Kidney (tissue), 13 donors: ENCODE measurements at regions not wholly inside any gene's neighbourhood (a gene's known extent, or its start where the extent isn't known, plus 50 kb on each side); places are given as distances from the start of the nearest gene placed in this dataset.

Source experiments
- DNase-seq, 5 donors: peaks; one replicate each; pipeline ENCODE4 v3.0.0-alpha.2; 2013 to 2020
- FAIRE-seq: peaks from 2 replicates; lab custom pipeline; 2012; peaks lifted over from hg19 to GRCh38; lab: Jason Lieb, UNC
- H3K27ac ChIP-seq, 2 donors: one replicate each; pipeline ENCODE4 v1.7.0; 2013; ENCODE audit warnings: low read depth in 2 of 2, low read length in 2 of 2, inconsistent platforms in 1 of 2
- H3K27me3 ChIP-seq: one replicate; pipeline ENCODE4 v1.7.1; 2013; ENCODE audit warnings: low read length, inconsistent platforms; ENCODE audit not compliant: control insufficient read depth, insufficient read depth
- H3K36me3 ChIP-seq, 3 donors: one replicate each; pipeline versions ENCODE4 v1.7.0 to v1.7.1; 2013; ENCODE audit warnings: low read length in 3 of 3, control low read depth in 1 of 3, inconsistent platforms in 1 of 3; ENCODE audit not compliant: insufficient read depth in 3 of 3, control insufficient read depth in 2 of 3
- H3K4me1 ChIP-seq, 3 donors: one replicate each; pipeline versions ENCODE4 v1.7.0 to v1.7.1; 2013; ENCODE audit warnings: low read length in 3 of 3, inconsistent platforms in 1 of 3, low read depth in 1 of 3; ENCODE audit not compliant: control insufficient read depth in 2 of 3, insufficient read depth in 2 of 3
- H3K4me3 ChIP-seq, 3 donors: one replicate each; pipeline versions ENCODE4 v1.7.0 to v1.8.1; 2013; ENCODE audit warnings: low read length in 3 of 3, control low read depth in 1 of 3, inconsistent platforms in 1 of 3
- H3K9ac ChIP-seq, 3 donors: one replicate each; pipeline versions ENCODE4 v1.7.0 to v1.7.1; 2013; ENCODE audit warnings: low read length in 3 of 3, control low read depth in 1 of 3, inconsistent platforms in 1 of 3
- H3K9me3 ChIP-seq, 3 donors: one replicate each; pipeline versions ENCODE4 v1.7.0 to v1.7.1; 2013; ENCODE audit warnings: low read length in 3 of 3, control low read depth in 1 of 3, inconsistent platforms in 1 of 3; ENCODE audit not compliant: control insufficient read depth in 2 of 3, insufficient read depth in 1 of 3
- CTCF ChIP-seq: IDR thresholded peaks from 3 replicates; pipeline ENCODE4 v1.5.1; 2012; ENCODE audit warnings: mild to moderate bottlenecking, moderate library complexity, borderline replicate concordance; ENCODE audit not compliant: insufficient read depth; ENCODE audit errors: extremely low read depth
- intact Hi-C: fragments of 100-400 bp; cut with DNase I; formaldehyde crosslinking; loops from one replicate; pipeline ENCODE4 v1.11.1; 2022
- donor health status: control.
- donor health status: control.
- donor health status: control.
- donor health status: control.
- donor health status: control.
- donor health status: DM: yes; HTN: yes; CAD: no.
- donor health status: Normal renal cell carcinoma (clear cell type).

GRCh38 chr6:40891131-40891530 lies 147.9 kb downstream of the UNC5CL start:
- no peak overlapping the region for H3K9ac ChIP-seq
- no peaks in the 10 kb centered on the region for H3K27me3 ChIP-seq
- no peak for TF ChIP-seq CTCF
- H3K27ac ChIP-seq = no peak overlapping the region
- H3K9me3 ChIP-seq = no peaks in the 10 kb centered on the region
- no peaks in the 10 kb centered on the region for H3K4me1 ChIP-seq
- H3K4me3 ChIP-seq = no peak overlapping the region
- FAIRE-seq (no peak), DNase-seq (no peak)
- no peaks in the 10 kb centered on the region for H3K36me3 ChIP-seq
- intact Hi-C loops = no loop called here

GRCh38 chr6:40889137-40889832 lies 149.7 kb downstream of the UNC5CL start:
- no peaks in the 10 kb centered on the region for H3K27me3 ChIP-seq
- intact Hi-C loops = no loop called here
- no peaks in the 10 kb centered on the region for H3K9me3 ChIP-seq
- no peaks in the 10 kb centered on the region for H3K4me1 ChIP-seq
- no peak for DNase-seq
- no peak overlapping the region for H3K4me3 ChIP-seq
- no peak for FAIRE-seq
- no peaks in the 10 kb centered on the region for H3K36me3 ChIP-seq
- H3K9ac ChIP-seq = no peak overlapping the region
- TF ChIP-seq CTCF = no peak
- H3K27ac ChIP-seq = no peak overlapping the region

GRCh38 chr6:40888456-40888990 lies 150.5 kb downstream of the UNC5CL start:
- H3K27ac ChIP-seq = no peak overlapping the region
- H3K4me3 ChIP-seq = no peak overlapping the region
- H3K9ac ChIP-seq = no peak overlapping the region
- TF ChIP-seq CTCF = no peak
- H3K4me1 ChIP-seq = no peaks in the 10 kb centered on the region
- intact Hi-C loops = no loop called here
- no peaks in the 10 kb centered on the region for H3K36me3 ChIP-seq
- FAIRE-seq (no peak), DNase-seq (no peak)
- H3K9me3 ChIP-seq = no peaks in the 10 kb centered on the region
- H3K27me3 ChIP-seq = no peaks in the 10 kb centered on the region
